ENCODE measurements at regions not wholly inside any gene's neighbourhood (a gene's known extent, or its start where the extent isn't known, plus 50 kb on each side); places are given as distances from the start of the nearest gene placed in this dataset.

DNA sequence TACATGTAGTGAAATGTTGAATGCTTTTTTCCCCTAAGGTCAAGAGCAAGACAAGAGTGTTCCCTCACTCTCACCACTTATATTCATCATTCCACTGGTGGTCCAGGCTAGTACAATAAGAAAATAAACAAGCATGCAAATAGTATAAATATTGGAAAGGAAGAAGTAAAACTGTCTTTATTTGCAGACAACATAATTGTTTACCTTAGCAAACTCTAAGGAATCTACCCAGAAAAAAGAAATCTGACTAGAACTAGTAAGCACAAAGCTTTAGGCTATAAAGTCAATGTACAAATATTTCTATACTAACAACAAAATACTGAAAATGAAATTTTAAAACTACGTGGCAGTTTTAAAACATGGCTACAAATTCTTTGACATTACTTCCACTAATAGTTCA is 101.7 kb downstream of the CYB561 start:
- no peak overlapping the region for H2AFZ ChIP-seq (ENCODE audit: low read length)
- H3K36me3 ChIP-seq (ENCODE audit: insufficient read depth, low read length): no peaks in the 10 kb centered on the region
- no peak overlapping the region for H3K4me3 ChIP-seq (ENCODE audit: low read length, poor library complexity, severe bottlenecking)
- H3K9ac ChIP-seq (ENCODE audit: low read depth, low read length, poor library complexity, severe bottlenecking): no peak overlapping the region
- no peak overlapping the region for H3K4me2 ChIP-seq (ENCODE audit: low read depth, low read length, poor library complexity, severe bottlenecking)
- H3K79me2 ChIP-seq (ENCODE audit: insufficient read depth, low read length): no peaks in the 10 kb centered on the region
- no peaks in the 10 kb centered on the region for H3K4me1 ChIP-seq (ENCODE audit: insufficient read depth, low read length, poor library complexity, severe bottlenecking)
- no peaks in the 10 kb centered on the region for H3K9me2 ChIP-seq (replicated peaks; ENCODE audit: low read depth, low read length)
- H3K27me3 ChIP-seq (ENCODE audit: insufficient read depth, low read length, poor library complexity, severe bottlenecking): no peaks in the 10 kb centered on the region
- TF ChIP-seq, protein P1, sequence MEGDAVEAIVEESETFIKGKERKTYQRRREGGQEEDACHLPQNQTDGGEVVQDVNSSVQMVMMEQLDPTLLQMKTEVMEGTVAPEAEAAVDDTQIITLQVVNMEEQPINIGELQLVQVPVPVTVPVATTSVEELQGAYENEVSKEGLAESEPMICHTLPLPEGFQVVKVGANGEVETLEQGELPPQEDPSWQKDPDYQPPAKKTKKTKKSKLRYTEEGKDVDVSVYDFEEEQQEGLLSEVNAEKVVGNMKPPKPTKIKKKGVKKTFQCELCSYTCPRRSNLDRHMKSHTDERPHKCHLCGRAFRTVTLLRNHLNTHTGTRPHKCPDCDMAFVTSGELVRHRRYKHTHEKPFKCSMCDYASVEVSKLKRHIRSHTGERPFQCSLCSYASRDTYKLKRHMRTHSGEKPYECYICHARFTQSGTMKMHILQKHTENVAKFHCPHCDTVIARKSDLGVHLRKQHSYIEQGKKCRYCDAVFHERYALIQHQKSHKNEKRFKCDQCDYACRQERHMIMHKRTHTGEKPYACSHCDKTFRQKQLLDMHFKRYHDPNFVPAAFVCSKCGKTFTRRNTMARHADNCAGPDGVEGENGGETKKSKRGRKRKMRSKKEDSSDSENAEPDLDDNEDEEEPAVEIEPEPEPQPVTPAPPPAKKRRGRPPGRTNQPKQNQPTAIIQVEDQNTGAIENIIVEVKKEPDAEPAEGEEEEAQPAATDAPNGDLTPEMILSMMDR (conservative IDR thresholded peaks at IDR 0.05; ENCODE audit: low read length): no peak
- no peak for TF ChIP-seq EZH2phosphoT487 (IDR thresholded peaks at IDR 0.05; ENCODE audit: borderline replicate concordance)
- no peaks in the 10 kb centered on the region for H3K9me3 ChIP-seq (ENCODE audit: insufficient read depth, low read depth, low read length)
- H4K20me1 ChIP-seq (ENCODE audit: insufficient read depth, low read length, poor library complexity, severe bottlenecking): no peaks in the 10 kb centered on the region
- H3F3A ChIP-seq (ENCODE audit: low read depth): no peaks in the 10 kb centered on the region

DNA sequence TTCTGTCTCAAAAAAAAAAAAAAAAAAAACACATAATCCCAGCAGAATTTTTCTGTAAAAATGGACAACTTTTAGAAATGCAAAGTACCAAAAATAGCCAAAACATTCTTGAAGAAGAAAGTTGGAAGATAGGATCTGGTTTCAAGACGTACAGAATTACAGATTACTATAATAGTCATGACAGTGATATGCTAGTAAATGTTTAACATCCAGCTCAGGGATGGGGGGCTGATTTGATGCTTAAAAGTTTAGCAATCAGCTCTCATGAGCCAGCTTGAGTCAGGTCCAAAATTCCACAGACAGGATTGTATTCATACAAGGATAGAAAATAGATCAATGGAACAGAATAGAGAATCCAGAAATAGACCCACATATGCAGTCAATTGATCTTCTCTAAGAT is 100.5 kb downstream of the CYB561 start:
- no peaks in the 10 kb centered on the region for H3K4me1 ChIP-seq (ENCODE audit: insufficient read depth, low read length, poor library complexity, severe bottlenecking)
- H3K79me2 ChIP-seq (ENCODE audit: insufficient read depth, low read length): no peaks in the 10 kb centered on the region
- no peak overlapping the region for H3K4me2 ChIP-seq (ENCODE audit: low read depth, low read length, poor library complexity, severe bottlenecking)
- H2AFZ ChIP-seq (ENCODE audit: low read length): no peak overlapping the region
- H3K9me2 ChIP-seq (replicated peaks; ENCODE audit: low read depth, low read length): no peaks in the 10 kb centered on the region
- no peaks in the 10 kb centered on the region for H3K9me3 ChIP-seq (ENCODE audit: insufficient read depth, low read depth, low read length)
- no peak overlapping the region for H3K9ac ChIP-seq (ENCODE audit: low read depth, low read length, poor library complexity, severe bottlenecking)
- H4K20me1 ChIP-seq (ENCODE audit: insufficient read depth, low read length, poor library complexity, severe bottlenecking): no peaks in the 10 kb centered on the region
- no peak overlapping the region for H3K4me3 ChIP-seq (ENCODE audit: low read length, poor library complexity, severe bottlenecking)
- TF ChIP-seq, protein P1 (conservative IDR thresholded peaks at IDR 0.05; ENCODE audit: low read length): no peak
- H3K36me3 ChIP-seq (ENCODE audit: insufficient read depth, low read length): no peaks in the 10 kb centered on the region
- H3F3A ChIP-seq (ENCODE audit: low read depth): no peaks in the 10 kb centered on the region
- no peaks in the 10 kb centered on the region for H3K27me3 ChIP-seq (ENCODE audit: insufficient read depth, low read length, poor library complexity, severe bottlenecking)

DNA sequence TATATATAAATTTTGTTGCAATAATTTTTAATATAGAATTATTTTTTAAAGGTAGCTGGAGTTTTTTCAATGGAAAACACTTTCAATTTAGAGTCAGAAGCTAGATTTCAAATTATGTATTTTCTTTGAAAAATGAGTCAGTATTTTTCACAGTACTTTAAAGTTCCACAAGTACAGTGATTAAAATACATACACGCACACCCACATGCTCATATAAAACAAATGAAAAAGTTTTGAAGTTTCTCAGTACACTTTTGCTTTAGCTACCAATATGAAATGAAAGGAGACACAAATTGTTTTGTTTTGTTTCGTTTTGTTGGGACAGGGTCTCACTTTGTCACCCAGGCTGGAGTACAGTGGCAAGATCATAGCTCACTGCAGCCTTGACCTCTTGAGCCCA is 98.6 kb downstream of the CYB561 start:
- Histone ChIP-seq H4K20me1 (ENCODE audit: insufficient read depth, low read length, poor library complexity, severe bottlenecking) (no peaks in the 10 kb centered on the region), H3K9me3 (ENCODE audit: insufficient read depth, low read depth, low read length) (no peaks in the 10 kb centered on the region), H3K4me1 (ENCODE audit: insufficient read depth, low read length, poor library complexity, severe bottlenecking) (no peaks in the 10 kb centered on the region), H3K4me2 (ENCODE audit: low read depth, low read length, poor library complexity, severe bottlenecking) (no peak overlapping the region), H3K36me3 (ENCODE audit: insufficient read depth, low read length) (no peaks in the 10 kb centered on the region), H2AFZ (ENCODE audit: low read length) (no peak overlapping the region), H3K9ac (ENCODE audit: low read depth, low read length, poor library complexity, severe bottlenecking) (no peak overlapping the region), H3K9me2 (replicated peaks; ENCODE audit: low read depth, low read length) (no peaks in the 10 kb centered on the region), H3K79me2 (ENCODE audit: insufficient read depth, low read length) (no peaks in the 10 kb centered on the region), H3K4me3 (ENCODE audit: low read length, poor library complexity, severe bottlenecking) (no peak overlapping the region), H3F3A (ENCODE audit: low read depth) (no peaks in the 10 kb centered on the region), H3K27me3 (ENCODE audit: insufficient read depth, low read length, poor library complexity, severe bottlenecking) (no peaks in the 10 kb centered on the region)
- no peak for TF ChIP-seq EZH2phosphoT487 (IDR thresholded peaks at IDR 0.05; ENCODE audit: borderline replicate concordance)
- TF ChIP-seq, protein P1 (conservative IDR thresholded peaks at IDR 0.05; ENCODE audit: low read length): no peak
